GM23248 (cell line): ENCODE measurements at regions not wholly inside any gene's neighbourhood (a gene's known extent, or its start where the extent isn't known, plus 50 kb on each side); places are given as distances from the start of the nearest gene placed in this dataset.
"Not testable (repeated sequence)": the region's sequence is repeated elsewhere in the genome, so short reads cannot be mapped to it uniquely, and the experiment has no call there.

ENCODE experiments used
- DNase-seq: peaks from one replicate; pipeline ENCODE4 v3.0.0-alpha.2; 2015
- H2AFZ ChIP-seq: fragments of 200-600 bp; sonication (generic); 2 replicates; pipeline ENCODE4 v1.6.1; 2016; ENCODE audit warnings: antibody characterized with exemption
- H3F3A ChIP-seq: fragments of 200-600 bp; sonication (generic); 2 replicates; pipeline ENCODE4 v1.6.1; 2016; ENCODE audit warnings: mild to moderate bottlenecking, antibody characterized with exemption, mixed run types; ENCODE audit not compliant: insufficient read depth
- H3K27ac ChIP-seq: fragments of 200-600 bp; sonication (generic); 2 replicates; pipeline ENCODE4 v1.5.1; 2016; ENCODE audit warnings: mild to moderate bottlenecking
- H3K27me3 ChIP-seq: fragments of 200-600 bp; sonication (generic); replicated peaks from 2 replicates; pipeline ENCODE4 v1.6.1; 2016; ENCODE audit warnings: mild to moderate bottlenecking; ENCODE audit not compliant: insufficient read depth
- H3K36me3 ChIP-seq: fragments of 200-600 bp; sonication (generic); 2 replicates; pipeline ENCODE4 v1.6.1; 2016; ENCODE audit warnings: low read depth, mild to moderate bottlenecking
- H3K4me1 ChIP-seq: fragments of 200-600 bp; sonication (generic); 2 replicates; pipeline ENCODE4 v1.6.1; 2016; ENCODE audit warnings: mild to moderate bottlenecking; ENCODE audit not compliant: insufficient read depth
- H3K4me2 ChIP-seq: fragments of 200-600 bp; sonication (generic); one replicate; pipeline ENCODE4 v1.6.1; 2016; ENCODE audit warnings: mild to moderate bottlenecking; ENCODE audit not compliant: unreplicated experiment
- H3K4me3 ChIP-seq: fragments of 200-600 bp; sonication (generic); 2 replicates; pipeline ENCODE4 v1.5.1; 2016; ENCODE audit warnings: mild to moderate bottlenecking
- H3K79me2 ChIP-seq: fragments of 200-600 bp; sonication (generic); 2 replicates; pipeline ENCODE4 v1.6.1; 2016; ENCODE audit warnings: mild to moderate bottlenecking; ENCODE audit not compliant: insufficient read depth
- H3K9ac ChIP-seq: fragments of 200-600 bp; sonication (generic); 2 replicates; pipeline ENCODE4 v1.6.1; 2016; ENCODE audit warnings: mild to moderate bottlenecking
- H3K9me2 ChIP-seq: fragments of 200-600 bp; sonication (generic); 2 replicates; pipeline ENCODE4 v1.6.1; 2016; ENCODE audit warnings: mixed run types, mild to moderate bottlenecking, moderate library complexity; ENCODE audit not compliant: insufficient read depth
- H3K9me3 ChIP-seq: fragments of 200-600 bp; sonication (generic); one replicate; pipeline ENCODE4 v1.6.1; 2017; ENCODE audit warnings: low read depth
- H4K20me1 ChIP-seq: fragments of 200-600 bp; sonication (generic); 2 replicates; pipeline ENCODE4 v1.6.0; 2016; ENCODE audit not compliant: insufficient read depth
- EZH2 ChIP-seq: fragments of 200-600 bp; sonication (generic); IDR thresholded peaks from 2 replicates; pipeline ENCODE4 v1.6.1; 2018; ENCODE audit warnings: antibody characterized with exemption, mild to moderate bottlenecking; ENCODE audit not compliant: insufficient read depth, poor library complexity, severe bottlenecking
- EZH2phosphoT487 ChIP-seq: fragments of 200-600 bp; sonication (generic); IDR thresholded peaks from 2 replicates; pipeline ENCODE4 v1.6.1; 2018; ENCODE audit warnings: antibody characterized with exemption, moderate library complexity, mild to moderate bottlenecking, low read depth; ENCODE audit not compliant: insufficient read depth
- WGBS, 2 experiments: methylation state at CpG; one replicate each; pipeline ENCODE4 v1.1.6; 2015 to 2017; ENCODE audit warnings: low lambda C conversion rate in 2 of 2, low coverage in 1 of 2; ENCODE audit errors: missing lambda C conversion rate in 2 of 2; 5-methylcytosine and 5-hydroxymethylcytosine counted together
- in situ Hi-C: fragments of 300-500 bp; cut with MboI; formaldehyde crosslinking; loops from 2 replicates; pipeline ENCODE4 v1.15.0; 2020

GRCh38 chr3:75303741-75304140 is 360.4 kb upstream of the FRG2C start:
- Histone ChIP-seq H3K9ac (no peak overlapping the region), H2AFZ (no peak overlapping the region), H3K4me3 (no peak overlapping the region), H3K79me2 (no peaks in the 10 kb centered on the region), H3K27ac (no peak overlapping the region), H3K27me3 (peaks cover 49% of the 10 kb centered on the region), H3K4me1 (no peaks in the 10 kb centered on the region), H3K4me2 (no peak overlapping the region), H3K36me3 (no peaks in the 10 kb centered on the region), H3K9me3 (no peaks in the 10 kb centered on the region), H3F3A (no peaks in the 10 kb centered on the region), H3K9me2 (no peaks in the 10 kb centered on the region), H4K20me1 (no peaks in the 10 kb centered on the region)
- no peak for DNase-seq
- in situ Hi-C loops, result no loop called here
- WGBS, 2 experiments, result 57 to 61% methylated on average over 5 of the region's 5 CpGs
- TF ChIP-seq EZH2phosphoT487 (no peak), EZH2 (no peak)

DNA sequence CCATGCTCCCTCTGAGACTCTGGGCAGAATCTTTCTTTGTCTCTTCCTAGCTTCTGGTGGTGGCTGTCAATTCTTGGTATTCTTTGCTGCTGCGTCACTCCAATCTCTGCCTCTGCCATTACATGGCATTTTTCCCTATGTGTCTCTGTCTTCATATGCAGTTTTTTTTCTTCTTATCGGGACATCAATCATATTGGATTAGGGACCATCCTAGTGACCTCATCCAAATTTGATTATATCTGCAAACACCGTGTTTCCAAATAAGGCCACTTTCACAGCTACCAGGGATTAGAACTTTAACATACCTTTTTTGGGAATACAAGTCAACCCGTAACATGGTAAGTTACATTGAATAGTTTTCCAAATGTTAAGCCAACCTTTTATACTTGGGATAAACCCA is 358.2 kb upstream of the FRG2C start:
- Histone ChIP-seq H3K27me3 (peaks cover 34% of the 10 kb centered on the region), H4K20me1 (no peaks in the 10 kb centered on the region), H3K36me3 (no peaks in the 10 kb centered on the region), H2AFZ (no peak overlapping the region), H3K4me2 (no peak overlapping the region), H3K9ac (no peak overlapping the region), H3F3A (no peaks in the 10 kb centered on the region), H3K4me1 (no peaks in the 10 kb centered on the region), H3K4me3 (no peak overlapping the region), H3K27ac (no peak overlapping the region), H3K9me3 (no peaks in the 10 kb centered on the region), H3K9me2 (no peaks in the 10 kb centered on the region), H3K79me2 (no peaks in the 10 kb centered on the region)
- DNase-seq, result no peak
- TF ChIP-seq EZH2 (no peak), EZH2phosphoT487 (no peak)
- WGBS, 2 experiments, result 72 to 76% methylated on average over 4 of the region's 4 CpGs
- in situ Hi-C loops, result no loop called here

DNA sequence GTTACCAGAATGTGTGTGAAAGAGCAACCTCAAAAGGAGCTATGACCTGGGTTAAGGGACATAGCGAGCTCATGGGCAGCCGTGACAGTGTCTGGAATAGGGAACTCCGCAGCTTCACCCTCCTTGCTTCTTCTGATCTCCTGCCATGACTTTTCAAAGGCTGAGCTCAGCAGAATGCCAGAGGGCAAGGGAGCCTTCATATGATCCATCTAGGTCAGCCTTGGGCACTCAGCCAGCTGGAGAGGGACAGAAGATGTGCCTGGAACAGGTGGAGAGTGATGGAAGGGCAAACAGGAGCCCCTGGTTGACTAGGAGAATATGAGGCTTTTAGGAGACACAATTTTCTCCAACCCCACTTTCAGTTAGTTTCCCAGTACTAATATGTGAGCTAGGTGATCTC is 352.8 kb upstream of the FRG2C start:
- in situ Hi-C loops, H3K4me1 ChIP-seq, H3K9me2 ChIP-seq, H2AFZ ChIP-seq, H3K79me2 ChIP-seq, DNase-seq, H3K9me3 ChIP-seq, H3K4me2 ChIP-seq, H3K4me3 ChIP-seq, H4K20me1 ChIP-seq, H3F3A ChIP-seq, H3K9ac ChIP-seq, H3K36me3 ChIP-seq, H3K27ac ChIP-seq, H3K27me3 ChIP-seq: not testable (repeated sequence)
- 74 to 76% methylated on average over 3 of the region's 3 CpGs for WGBS, 2 experiments

GRCh38 chr3:75312469-75312868 is 351.7 kb upstream of the FRG2C start:
- H3K9me2 ChIP-seq, H3K9ac ChIP-seq, H3F3A ChIP-seq, H3K4me1 ChIP-seq, H3K9me3 ChIP-seq, DNase-seq, H3K79me2 ChIP-seq, in situ Hi-C loops, H3K4me2 ChIP-seq, H3K36me3 ChIP-seq, H3K27ac ChIP-seq, H3K4me3 ChIP-seq, H2AFZ ChIP-seq, H3K27me3 ChIP-seq, H4K20me1 ChIP-seq: not testable (repeated sequence)
- 48 to 62% methylated on average over 3 of the region's 3 CpGs for WGBS, 2 experiments

- H3K36me3 ChIP-seq, H3K4me1 ChIP-seq, DNase-seq, H3K9me2 ChIP-seq, H4K20me1 ChIP-seq, H2AFZ ChIP-seq, H3K27ac ChIP-seq, H3K9ac ChIP-seq, H3K9me3 ChIP-seq, H3K4me3 ChIP-seq, H3F3A ChIP-seq, H3K27me3 ChIP-seq, H3K4me2 ChIP-seq, in situ Hi-C loops, H3K79me2 ChIP-seq: not testable (repeated sequence)
- WGBS, 2 experiments, result 52 to 53% methylated on average over 1 of the region's 1 CpG
These were observed 344.4 kb upstream of the FRG2C start for GRCh38 chr3:75319776-75320175.
